Lower leg skin (tissue), 3 donors: ENCODE measurements at regions not wholly inside any gene's neighbourhood (a gene's known extent, or its start where the extent isn't known, plus 50 kb on each side); places are given as distances from the start of the nearest gene placed in this dataset.

Source experiments
- POLR2A ChIP-seq, 2 donors: fragments of 450-650 bp; IDR thresholded peaks; one replicate each; pipeline ENCODE4 v1.6.1; 2016 to 2017; ENCODE audit warnings: antibody characterized with exemption in 2 of 2, mild to moderate bottlenecking in 1 of 2, moderate library complexity in 1 of 2
- TF ChIP-seq, protein P1 (sequence below), 3 donors: fragments of 450-650 bp; IDR thresholded peaks; one replicate each; pipeline ENCODE4 v1.5.1; 2016; ENCODE audit warnings: antibody characterized with exemption in 3 of 3, mild to moderate bottlenecking in 3 of 3, moderate library complexity in 2 of 3

- no peak for TF ChIP-seq POLR2A (IDR thresholded peaks at IDR 0.05)
- TF ChIP-seq, protein P1, sequence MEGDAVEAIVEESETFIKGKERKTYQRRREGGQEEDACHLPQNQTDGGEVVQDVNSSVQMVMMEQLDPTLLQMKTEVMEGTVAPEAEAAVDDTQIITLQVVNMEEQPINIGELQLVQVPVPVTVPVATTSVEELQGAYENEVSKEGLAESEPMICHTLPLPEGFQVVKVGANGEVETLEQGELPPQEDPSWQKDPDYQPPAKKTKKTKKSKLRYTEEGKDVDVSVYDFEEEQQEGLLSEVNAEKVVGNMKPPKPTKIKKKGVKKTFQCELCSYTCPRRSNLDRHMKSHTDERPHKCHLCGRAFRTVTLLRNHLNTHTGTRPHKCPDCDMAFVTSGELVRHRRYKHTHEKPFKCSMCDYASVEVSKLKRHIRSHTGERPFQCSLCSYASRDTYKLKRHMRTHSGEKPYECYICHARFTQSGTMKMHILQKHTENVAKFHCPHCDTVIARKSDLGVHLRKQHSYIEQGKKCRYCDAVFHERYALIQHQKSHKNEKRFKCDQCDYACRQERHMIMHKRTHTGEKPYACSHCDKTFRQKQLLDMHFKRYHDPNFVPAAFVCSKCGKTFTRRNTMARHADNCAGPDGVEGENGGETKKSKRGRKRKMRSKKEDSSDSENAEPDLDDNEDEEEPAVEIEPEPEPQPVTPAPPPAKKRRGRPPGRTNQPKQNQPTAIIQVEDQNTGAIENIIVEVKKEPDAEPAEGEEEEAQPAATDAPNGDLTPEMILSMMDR (IDR thresholded peaks at IDR 0.05), result no peak
These were observed 777.2 kb downstream of the UQCRFS1 start for GRCh38 chr19:28435551-28436271.
